Endothelial cell of umbilical vein (primary cell): ENCODE measurements at regions not wholly inside any gene's neighbourhood (a gene's known extent, or its start where the extent isn't known, plus 50 kb on each side); places are given as distances from the start of the nearest gene placed in this dataset.

Source experiments
- CTCF ChIP-seq, 2 donors: IDR thresholded peaks; 1 replicate in 1 of 2; 2 replicates in 1 of 2; pipeline ENCODE4 v1.5.1; 2011; ENCODE audit warnings: low read length in 2 of 2, mild to moderate bottlenecking in 2 of 2, moderate library complexity in 2 of 2, control low read depth in 1 of 2, inconsistent platforms in 1 of 2, low read depth in 1 of 2; ENCODE audit not compliant: insufficient read depth in 1 of 2; ENCODE audit errors: extremely low read depth in 1 of 2
- EZH2 ChIP-seq: IDR thresholded peaks from 2 replicates; pipeline ENCODE4 v1.6.1; 2012; ENCODE audit warnings: borderline replicate concordance, low read depth, mild to moderate bottlenecking, moderate library complexity, low read length, inconsistent platforms; ENCODE audit not compliant: severe bottlenecking
- FOS ChIP-seq: IDR thresholded peaks from 2 replicates; pipeline ENCODE4 v1.6.1; 2011; ENCODE audit warnings: mild to moderate bottlenecking, low read length, moderate library complexity, borderline replicate concordance; ENCODE audit not compliant: insufficient read depth
- GATA2 ChIP-seq: IDR thresholded peaks from 2 replicates; pipeline ENCODE4 v1.7.0; 2011; ENCODE audit warnings: low read depth, mild to moderate bottlenecking, moderate library complexity, mixed read lengths, low read length; ENCODE audit not compliant: insufficient read length, insufficient read depth
- JUN ChIP-seq: IDR thresholded peaks from 2 replicates; pipeline ENCODE4 v1.6.1; 2011; ENCODE audit warnings: borderline replicate concordance, low read depth; ENCODE audit not compliant: insufficient read length, insufficient read depth
- MAX ChIP-seq: IDR thresholded peaks from 2 replicates; pipeline ENCODE4 v1.6.1; 2011; ENCODE audit not compliant: insufficient read depth, insufficient read length
- MYC ChIP-seq: IDR thresholded peaks from one replicate; pipeline ENCODE4 v1.6.1; 2011; ENCODE audit warnings: mild to moderate bottlenecking, low read depth, low read length
- POLR2A ChIP-seq: IDR thresholded peaks from 2 replicates; pipeline ENCODE4 v1.6.1; 2012; ENCODE audit warnings: low read depth, mild to moderate bottlenecking, control low read depth, low read length
- POLR2AphosphoS5 ChIP-seq: IDR thresholded peaks from 2 replicates; pipeline ENCODE4 v1.6.1; 2012; ENCODE audit warnings: low read depth, mild to moderate bottlenecking, control low read depth, low read length, moderate library complexity; ENCODE audit not compliant: insufficient read depth

GRCh38 chr5:42924226-42924625 is 112.5 kb upstream of the SELENOP start:
- TF ChIP-seq EZH2 (no peak), CTCF (IDR thresholded peaks at IDR 0.05; ENCODE audit: extremely low read depth in 1 of 2, insufficient read depth in 1 of 2, low read depth in 1 of 2, low read length in 2 of 2) (no peak), JUN (no peak), POLR2A (no peak), MYC (no peak), POLR2AphosphoS5 (no peak), FOS (no peak), GATA2 (no peak), MAX (no peak)
